Mucosa of rectum (tissue), 2 donors: ENCODE measurements at regions not wholly inside any gene's neighbourhood (a gene's known extent, or its start where the extent isn't known, plus 50 kb on each side); places are given as distances from the start of the nearest gene placed in this dataset.
A peak's percentile ranks its signal among the peaks of the same experiment; 100 is the strongest.
"Not testable (repeated sequence)": the region's sequence is repeated elsewhere in the genome, so short reads cannot be mapped to it uniquely, and the experiment has no call there.

Source experiments
- H3K27ac ChIP-seq, 2 donors: one replicate each; pipeline ENCODE4 v1.7.0; 2013; ENCODE audit warnings: inconsistent platforms in 2 of 2, low read depth in 2 of 2, low read length in 2 of 2
- H3K27me3 ChIP-seq, 2 donors: one replicate each; pipeline ENCODE4 v1.7.0; 2013; ENCODE audit warnings: low read length in 2 of 2; ENCODE audit not compliant: control insufficient read depth in 2 of 2, insufficient read depth in 2 of 2
- H3K36me3 ChIP-seq, 2 donors: one replicate each; pipeline ENCODE4 v1.7.0; 2013; ENCODE audit warnings: low read length in 2 of 2; ENCODE audit not compliant: control insufficient read depth in 2 of 2, insufficient read depth in 2 of 2
- H3K4me1 ChIP-seq, 2 donors: one replicate each; pipeline ENCODE4 v1.7.0; 2013; ENCODE audit warnings: low read length in 2 of 2, mild to moderate bottlenecking in 1 of 2; ENCODE audit not compliant: control insufficient read depth in 2 of 2, insufficient read depth in 2 of 2
- H3K4me3 ChIP-seq, 2 donors: one replicate each; pipeline ENCODE4 v1.7.0; 2013; ENCODE audit warnings: low read length in 2 of 2
- H3K9ac ChIP-seq, 2 donors: one replicate each; pipeline ENCODE4 v1.7.0; 2013; ENCODE audit warnings: low read length in 2 of 2, low read depth in 1 of 2, mild to moderate bottlenecking in 1 of 2
- H3K9me3 ChIP-seq, 2 donors: one replicate each; pipeline ENCODE4 v1.7.0; 2013; ENCODE audit warnings: low read length in 2 of 2; ENCODE audit not compliant: control insufficient read depth in 2 of 2
- donor health status: healthy.
- donor health status: Normal muscosa, but diverticular disease.

GRCh38 chr4:114442856-114443255, 155.8 kb upstream of the UGT8 start:
- H3K36me3 ChIP-seq, result no peaks in the 10 kb centered on the region
- H3K27ac ChIP-seq, result no peak overlapping the region
- H3K4me3 ChIP-seq, result no peak overlapping the region
- no peak overlapping the region for H3K9ac ChIP-seq
- no peaks in the 10 kb centered on the region for H3K27me3 ChIP-seq
- H3K4me1 ChIP-seq, result no peaks in the 10 kb centered on the region
- H3K9me3 ChIP-seq, result no peaks in the 10 kb centered on the region

- H3K27ac ChIP-seq, result no peak overlapping the region
- H3K9ac ChIP-seq, result no peak overlapping the region
- H3K9me3 ChIP-seq, result peaks cover 0 to 2% of the 10 kb centered on the region in 2 donors
- no peaks in the 10 kb centered on the region for H3K4me1 ChIP-seq
- H3K36me3 ChIP-seq, result no peaks in the 10 kb centered on the region
- no peaks in the 10 kb centered on the region for H3K27me3 ChIP-seq
- H3K4me3 ChIP-seq, result no peak overlapping the region
Measured at GRCh38 chr4:114444211-114444610, 154.4 kb upstream of the UGT8 start.

- not testable (repeated sequence) for H3K4me3 ChIP-seq, H3K4me1 ChIP-seq, H3K9ac ChIP-seq, H3K27me3 ChIP-seq, H3K9me3 ChIP-seq, H3K36me3 ChIP-seq
- peak overlapping the region; percentile 36 to 80 for H3K27ac ChIP-seq
Measured at GRCh38 chr4:114447963-114448516, 150.6 kb upstream of the UGT8 start.

- H3K4me1 ChIP-seq, result no peaks in the 10 kb centered on the region
- no peak overlapping the region for H3K27ac ChIP-seq
- H3K9ac ChIP-seq, result no peak overlapping the region
- H3K36me3 ChIP-seq, result no peaks in the 10 kb centered on the region
- H3K27me3 ChIP-seq, result no peaks in the 10 kb centered on the region
- no peaks in the 10 kb centered on the region for H3K9me3 ChIP-seq
- no peak overlapping the region for H3K4me3 ChIP-seq
Measured at GRCh38 chr4:114458728-114459127, 139.9 kb upstream of the UGT8 start.

- no peak overlapping the region for H3K9ac ChIP-seq
- no peaks in the 10 kb centered on the region for H3K36me3 ChIP-seq
- no peaks in the 10 kb centered on the region for H3K9me3 ChIP-seq
- H3K27me3 ChIP-seq, result no peaks in the 10 kb centered on the region
- no peak overlapping the region for H3K4me3 ChIP-seq
- no peak overlapping the region for H3K27ac ChIP-seq
- H3K4me1 ChIP-seq, result no peaks in the 10 kb centered on the region
Measured at GRCh38 chr4:114464726-114465272, 133.8 kb upstream of the UGT8 start.

GRCh38 chr4:114465766-114466165, 132.8 kb upstream of the UGT8 start:
- Histone ChIP-seq H3K27me3 (no peaks in the 10 kb centered on the region), H3K4me1 (no peaks in the 10 kb centered on the region), H3K27ac (no peak overlapping the region), H3K9ac (no peak overlapping the region), H3K9me3 (no peaks in the 10 kb centered on the region), H3K36me3 (no peaks in the 10 kb centered on the region), H3K4me3 (no peak overlapping the region)

GRCh38 chr4:114466299-114466698, 132.3 kb upstream of the UGT8 start:
- no peaks in the 10 kb centered on the region for H3K36me3 ChIP-seq
- H3K27me3 ChIP-seq, result no peaks in the 10 kb centered on the region
- H3K4me1 ChIP-seq, result no peaks in the 10 kb centered on the region
- no peak overlapping the region for H3K27ac ChIP-seq
- H3K9ac ChIP-seq, result no peak overlapping the region
- no peaks in the 10 kb centered on the region for H3K9me3 ChIP-seq
- no peak overlapping the region for H3K4me3 ChIP-seq

GRCh38 chr4:114472269-114473032, 126.2 kb upstream of the UGT8 start:
- no peaks in the 10 kb centered on the region for H3K27me3 ChIP-seq
- no peak overlapping the region for H3K27ac ChIP-seq
- H3K36me3 ChIP-seq, result no peaks in the 10 kb centered on the region
- no peak overlapping the region for H3K4me3 ChIP-seq
- no peaks in the 10 kb centered on the region for H3K9me3 ChIP-seq
- no peaks in the 10 kb centered on the region for H3K4me1 ChIP-seq
- H3K9ac ChIP-seq, result no peak overlapping the region

- Histone ChIP-seq H3K4me1 (no peaks in the 10 kb centered on the region), H3K27ac (no peak overlapping the region), H3K36me3 (no peaks in the 10 kb centered on the region), H3K9me3 (no peaks in the 10 kb centered on the region), H3K27me3 (no peaks in the 10 kb centered on the region), H3K9ac (no peak overlapping the region), H3K4me3 (no peak overlapping the region)
Measured at GRCh38 chr4:114474188-114474800, 124.3 kb upstream of the UGT8 start.

- no peak overlapping the region for H3K27ac ChIP-seq
- H3K4me1 ChIP-seq, result no peaks in the 10 kb centered on the region
- no peaks in the 10 kb centered on the region for H3K36me3 ChIP-seq
Measured at GRCh38 chr4:114476310-114476709, 122.3 kb upstream of the UGT8 start.

More at GRCh38 chr4:114476310-114476709, 122.3 kb upstream of the UGT8 start:
- Histone ChIP-seq H3K27me3 (no peaks in the 10 kb centered on the region), H3K4me3 (no peak overlapping the region), H3K9ac (no peak overlapping the region), H3K9me3 (no peaks in the 10 kb centered on the region)
